IMR-90 (cell line): ENCODE measurements at regions not wholly inside any gene's neighbourhood (a gene's known extent, or its start where the extent isn't known, plus 50 kb on each side); places are given as distances from the start of the nearest gene placed in this dataset.

Experiments
- BHLHE40 ChIP-seq: fragments of 150-350 bp; IDR thresholded peaks from 2 replicates; pipeline ENCODE4 v1.6.1; 2016; ENCODE audit warnings: mild to moderate bottlenecking, low read depth, low read length
- CEBPB ChIP-seq: IDR thresholded peaks from 2 replicates; pipeline ENCODE4 v1.6.1; 2012; ENCODE audit warnings: low read depth, low read length, improper control_type of control experiment
- MAZ ChIP-seq: IDR thresholded peaks from 2 replicates; pipeline ENCODE4 v1.6.1; 2012; ENCODE audit warnings: low read depth, mild to moderate bottlenecking, low read length, improper control_type of control experiment, moderate library complexity, borderline replicate concordance
- MXI1 ChIP-seq: IDR thresholded peaks from 2 replicates; pipeline ENCODE4 v1.6.1; 2012; ENCODE audit warnings: low read depth, mild to moderate bottlenecking, low read length, moderate library complexity, borderline replicate concordance
- NFE2L2 ChIP-seq: fragments of 150-350 bp; IDR thresholded peaks from 2 replicates; pipeline ENCODE4 v1.6.1; 2016; ENCODE audit warnings: low read depth, mild to moderate bottlenecking, low read length
- POLR2A ChIP-seq: IDR thresholded peaks from 2 replicates; pipeline ENCODE4 v1.6.1; 2012; ENCODE audit warnings: mild to moderate bottlenecking, low read depth, low read length
- RCOR1 ChIP-seq: IDR thresholded peaks from 2 replicates; pipeline ENCODE4 v1.6.1; 2012; ENCODE audit warnings: mild to moderate bottlenecking, low read length, improper control_type of control experiment; ENCODE audit not compliant: insufficient replicate concordance
- RFX5 ChIP-seq: IDR thresholded peaks from 2 replicates; pipeline ENCODE4 v1.8.0; 2012; ENCODE audit warnings: low read depth, mild to moderate bottlenecking, low read length, moderate library complexity
- SMC3 ChIP-seq: fragments of 150-350 bp; IDR thresholded peaks from 2 replicates; pipeline ENCODE4 v1.6.1; 2016; ENCODE audit warnings: low read depth, mild to moderate bottlenecking, antibody characterized with exemption, low read length, moderate library complexity
- TF ChIP-seq, protein P1 (sequence below): conservative IDR thresholded peaks from 2 replicates; pipeline ENCODE4 v1.5.1; 2012; ENCODE audit warnings: mild to moderate bottlenecking, low read depth, low read length, improper control_type of control experiment
- TF ChIP-seq, protein P2 (sequence below): fragments of 150-350 bp; IDR thresholded peaks from 2 replicates; pipeline ENCODE4 v1.6.1; 2017; ENCODE audit warnings: mild to moderate bottlenecking, antibody characterized with exemption, low read length, low read depth

DNA sequence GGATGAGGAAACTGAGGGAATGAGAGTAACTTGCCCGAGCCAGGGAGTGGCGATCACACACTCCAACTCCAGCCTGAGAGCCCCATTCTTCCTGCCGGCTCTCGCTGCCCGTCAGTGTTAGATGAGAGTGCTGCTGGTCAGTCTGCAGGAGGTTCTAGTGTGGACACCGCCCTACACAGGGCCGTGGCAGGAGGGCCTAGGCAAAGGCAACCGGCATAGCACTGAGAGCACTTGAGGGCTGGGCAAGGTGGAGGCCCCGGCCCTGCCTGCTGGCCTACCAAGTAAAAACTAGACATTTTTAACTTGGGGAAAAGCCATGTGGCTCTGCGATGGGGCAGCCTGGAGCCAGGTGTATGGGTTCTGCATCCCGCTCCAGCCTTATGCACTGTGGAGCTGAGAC is 354.8 kb downstream of the SEC14L1 start:
- TF ChIP-seq, protein P1, sequence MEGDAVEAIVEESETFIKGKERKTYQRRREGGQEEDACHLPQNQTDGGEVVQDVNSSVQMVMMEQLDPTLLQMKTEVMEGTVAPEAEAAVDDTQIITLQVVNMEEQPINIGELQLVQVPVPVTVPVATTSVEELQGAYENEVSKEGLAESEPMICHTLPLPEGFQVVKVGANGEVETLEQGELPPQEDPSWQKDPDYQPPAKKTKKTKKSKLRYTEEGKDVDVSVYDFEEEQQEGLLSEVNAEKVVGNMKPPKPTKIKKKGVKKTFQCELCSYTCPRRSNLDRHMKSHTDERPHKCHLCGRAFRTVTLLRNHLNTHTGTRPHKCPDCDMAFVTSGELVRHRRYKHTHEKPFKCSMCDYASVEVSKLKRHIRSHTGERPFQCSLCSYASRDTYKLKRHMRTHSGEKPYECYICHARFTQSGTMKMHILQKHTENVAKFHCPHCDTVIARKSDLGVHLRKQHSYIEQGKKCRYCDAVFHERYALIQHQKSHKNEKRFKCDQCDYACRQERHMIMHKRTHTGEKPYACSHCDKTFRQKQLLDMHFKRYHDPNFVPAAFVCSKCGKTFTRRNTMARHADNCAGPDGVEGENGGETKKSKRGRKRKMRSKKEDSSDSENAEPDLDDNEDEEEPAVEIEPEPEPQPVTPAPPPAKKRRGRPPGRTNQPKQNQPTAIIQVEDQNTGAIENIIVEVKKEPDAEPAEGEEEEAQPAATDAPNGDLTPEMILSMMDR, result no peak
- TF ChIP-seq CEBPB (no peak), RFX5 (no peak), POLR2A (no peak), SMC3 (no peak), MXI1 (no peak), MAZ (no peak), RCOR1 (no peak), BHLHE40 (no peak), NFE2L2 (no peak)
- TF ChIP-seq, protein P2, sequence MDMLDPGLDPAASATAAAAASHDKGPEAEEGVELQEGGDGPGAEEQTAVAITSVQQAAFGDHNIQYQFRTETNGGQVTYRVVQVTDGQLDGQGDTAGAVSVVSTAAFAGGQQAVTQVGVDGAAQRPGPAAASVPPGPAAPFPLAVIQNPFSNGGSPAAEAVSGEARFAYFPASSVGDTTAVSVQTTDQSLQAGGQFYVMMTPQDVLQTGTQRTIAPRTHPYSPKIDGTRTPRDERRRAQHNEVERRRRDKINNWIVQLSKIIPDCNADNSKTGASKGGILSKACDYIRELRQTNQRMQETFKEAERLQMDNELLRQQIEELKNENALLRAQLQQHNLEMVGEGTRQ, result no peak
